ENCODE measurements at regions not wholly inside any gene's neighbourhood (a gene's known extent, or its start where the extent isn't known, plus 50 kb on each side); places are given as distances from the start of the nearest gene placed in this dataset.

GRCh38 chr2:144583741-144584453 lies 64.0 kb upstream of the ZEB2 start:
- Histone ChIP-seq H3K4me3 (no peak overlapping the region), H3K36me3 (ENCODE audit: low read depth) (no peaks in the 10 kb centered on the region), H3K9me3 (no peaks in the 10 kb centered on the region), H3K4me1 (ENCODE audit: low read depth) (no peaks in the 10 kb centered on the region)
- no peak for DNase-seq
- no peak for ATAC-seq
- intact Hi-C loops (cut with DNase I, micrococcal nuclease), result no loop called here
- TF ChIP-seq, protein P1, sequence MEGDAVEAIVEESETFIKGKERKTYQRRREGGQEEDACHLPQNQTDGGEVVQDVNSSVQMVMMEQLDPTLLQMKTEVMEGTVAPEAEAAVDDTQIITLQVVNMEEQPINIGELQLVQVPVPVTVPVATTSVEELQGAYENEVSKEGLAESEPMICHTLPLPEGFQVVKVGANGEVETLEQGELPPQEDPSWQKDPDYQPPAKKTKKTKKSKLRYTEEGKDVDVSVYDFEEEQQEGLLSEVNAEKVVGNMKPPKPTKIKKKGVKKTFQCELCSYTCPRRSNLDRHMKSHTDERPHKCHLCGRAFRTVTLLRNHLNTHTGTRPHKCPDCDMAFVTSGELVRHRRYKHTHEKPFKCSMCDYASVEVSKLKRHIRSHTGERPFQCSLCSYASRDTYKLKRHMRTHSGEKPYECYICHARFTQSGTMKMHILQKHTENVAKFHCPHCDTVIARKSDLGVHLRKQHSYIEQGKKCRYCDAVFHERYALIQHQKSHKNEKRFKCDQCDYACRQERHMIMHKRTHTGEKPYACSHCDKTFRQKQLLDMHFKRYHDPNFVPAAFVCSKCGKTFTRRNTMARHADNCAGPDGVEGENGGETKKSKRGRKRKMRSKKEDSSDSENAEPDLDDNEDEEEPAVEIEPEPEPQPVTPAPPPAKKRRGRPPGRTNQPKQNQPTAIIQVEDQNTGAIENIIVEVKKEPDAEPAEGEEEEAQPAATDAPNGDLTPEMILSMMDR (IDR thresholded peaks at IDR 0.05), result no peak

DNA sequence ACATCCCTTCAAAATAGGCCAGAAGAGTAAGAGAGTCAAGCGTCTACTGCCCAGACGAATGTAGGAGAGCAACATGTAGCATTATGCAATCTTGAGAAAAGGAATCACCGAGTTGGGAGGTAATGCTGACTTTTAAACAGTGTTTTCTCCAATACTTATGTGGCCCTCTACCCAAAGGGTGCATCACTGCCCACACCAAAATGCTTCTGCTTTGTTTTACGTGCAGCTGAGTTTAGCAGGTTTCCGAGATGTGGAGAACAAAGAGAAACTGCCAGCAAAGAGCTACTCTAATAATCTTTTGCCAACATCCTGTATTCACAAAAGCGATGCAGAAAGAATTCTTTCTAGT lies 63.4 kb upstream of the ZEB2 start:
- intact Hi-C loops (cut with DNase I, micrococcal nuclease), result no loop called here
- H3K9me3 ChIP-seq, result no peaks in the 10 kb centered on the region
- no peaks in the 10 kb centered on the region for H3K4me1 ChIP-seq (ENCODE audit: low read depth)
- no peaks in the 10 kb centered on the region for H3K36me3 ChIP-seq (ENCODE audit: low read depth)
- TF ChIP-seq, protein P1 (IDR thresholded peaks at IDR 0.05), result no peak
- DNase-seq, result no peak
- H3K4me3 ChIP-seq, result no peak overlapping the region
- no peak for ATAC-seq

DNA sequence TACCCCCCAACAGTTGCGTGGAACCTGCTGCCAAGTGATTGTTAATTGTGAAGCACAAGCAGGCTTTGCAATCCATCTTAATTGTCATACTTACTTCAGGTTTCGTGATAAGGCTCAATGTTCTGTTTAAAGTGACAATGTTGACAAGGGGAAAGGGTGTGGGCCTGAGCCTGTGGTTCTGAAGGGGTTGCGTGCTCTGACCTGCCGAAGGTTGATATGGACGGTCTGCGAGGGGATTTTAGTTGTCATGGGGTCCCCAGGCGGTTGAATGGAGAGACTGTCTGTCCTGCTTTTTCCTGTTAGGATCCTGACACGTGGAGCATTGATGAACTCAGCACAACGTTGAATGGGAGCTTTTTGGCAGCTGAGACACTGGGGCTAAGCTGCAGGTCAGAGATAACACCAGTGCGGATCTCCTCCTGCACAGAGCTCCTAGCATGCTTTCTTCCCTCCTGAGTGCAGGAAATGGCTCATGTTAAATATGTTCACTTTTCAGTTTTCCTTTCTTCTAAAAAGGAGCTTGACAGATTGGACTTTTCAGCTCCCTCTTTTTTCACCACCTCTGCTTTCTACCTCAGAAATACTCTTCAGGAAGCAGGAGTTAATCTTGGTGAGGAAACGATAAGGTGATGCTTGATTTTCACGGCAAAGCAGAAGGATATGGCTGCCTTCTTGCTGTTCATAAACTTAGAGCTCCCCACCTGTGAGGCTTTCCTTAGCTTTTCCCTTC lies 62.9 kb upstream of the ZEB2 start:
- TF ChIP-seq, protein P1 (IDR thresholded peaks at IDR 0.05), result no peak
- H3K9me3 ChIP-seq, result no peaks in the 10 kb centered on the region
- ATAC-seq (no peak), DNase-seq (no peak)
- intact Hi-C loops (cut with DNase I, micrococcal nuclease), result no loop called here
- no peaks in the 10 kb centered on the region for H3K36me3 ChIP-seq (ENCODE audit: low read depth)
- no peak overlapping the region for H3K4me3 ChIP-seq
- no peaks in the 10 kb centered on the region for H3K4me1 ChIP-seq (ENCODE audit: low read depth)

DNA sequence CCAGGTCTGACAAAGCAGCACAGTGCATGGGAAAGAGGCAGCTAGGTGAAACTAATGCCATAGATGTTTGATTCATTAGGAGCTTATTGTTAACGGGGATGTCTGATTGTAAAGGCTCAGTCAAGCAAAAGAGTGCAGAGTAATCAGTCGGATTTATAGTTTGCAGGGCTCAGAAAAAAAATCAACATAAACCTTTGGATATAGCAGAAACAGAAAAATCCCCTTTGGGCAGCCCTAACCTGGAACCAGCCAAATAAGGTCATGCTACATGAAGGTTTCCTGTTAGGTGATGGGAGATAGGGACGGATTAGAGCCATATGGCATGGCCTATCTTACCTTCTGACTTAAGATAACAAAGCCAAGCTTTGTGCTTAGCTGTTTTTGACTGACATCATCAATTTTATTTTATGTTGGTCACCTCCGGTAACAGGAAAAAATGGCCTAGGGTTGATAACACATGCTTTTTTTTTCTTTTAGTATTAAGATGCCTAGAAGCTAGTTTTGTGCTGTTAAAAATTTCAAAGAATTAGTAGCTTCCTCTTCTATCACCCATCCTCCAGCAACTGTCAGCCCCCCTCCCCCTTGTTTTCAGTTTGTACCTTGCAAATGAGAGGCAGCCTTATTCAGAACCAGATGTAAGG lies 60.7 kb upstream of the ZEB2 start:
- no peaks in the 10 kb centered on the region for H3K36me3 ChIP-seq (ENCODE audit: low read depth)
- intact Hi-C loops (cut with DNase I, micrococcal nuclease), result no loop called here

GRCh38 chr2:144579556-144579955 lies 59.6 kb upstream of the ZEB2 start:
- no peak overlapping the region for H3K4me3 ChIP-seq
- TF ChIP-seq, protein P1 (IDR thresholded peaks at IDR 0.05), result no peak
- no peaks in the 10 kb centered on the region for H3K9me3 ChIP-seq
- intact Hi-C loops (cut with DNase I, micrococcal nuclease), result no loop called here
- no peak for ATAC-seq
- no peak for DNase-seq
- H3K4me1 ChIP-seq (ENCODE audit: low read depth), result no peaks in the 10 kb centered on the region
- no peaks in the 10 kb centered on the region for H3K36me3 ChIP-seq (ENCODE audit: low read depth)

More for the DNA sequence above, 60.7 kb upstream of the ZEB2 start:
- ATAC-seq (no peak), DNase-seq (no peak)
- TF ChIP-seq, protein P1 (IDR thresholded peaks at IDR 0.05), result no peak
- no peaks in the 10 kb centered on the region for H3K9me3 ChIP-seq
- H3K4me3 ChIP-seq, result no peak overlapping the region
- no peaks in the 10 kb centered on the region for H3K4me1 ChIP-seq (ENCODE audit: low read depth)

All from mucosa of descending colon (tissue), 3 donors.